KMS-11 (cell line): ENCODE measurements at regions not wholly inside any gene's neighbourhood (a gene's known extent, or its start where the extent isn't known, plus 50 kb on each side); places are given as distances from the start of the nearest gene placed in this dataset.

Experiments
- H2AFZ ChIP-seq: fragments of 200-600 bp; sonication (generic); 2 replicates; pipeline ENCODE4 v1.6.1; 2016; ENCODE audit warnings: antibody characterized with exemption, mixed run types, low read depth
- H3K27ac ChIP-seq: fragments of 200-600 bp; sonication (generic); 2 replicates; pipeline ENCODE4 v1.6.1; 2016; ENCODE audit warnings: mild to moderate bottlenecking, mixed run types
- H3K27me3 ChIP-seq: fragments of 200-600 bp; sonication (generic); 2 replicates; pipeline ENCODE4 v1.6.1; 2017; ENCODE audit warnings: mild to moderate bottlenecking, low read depth, mixed run types, moderate library complexity; ENCODE audit not compliant: insufficient read depth
- H3K36me3 ChIP-seq: fragments of 200-600 bp; sonication (generic); 2 replicates; pipeline ENCODE4 v1.6.1; 2017; ENCODE audit warnings: mild to moderate bottlenecking, mixed run types; ENCODE audit not compliant: insufficient read depth
- H3K4me1 ChIP-seq: fragments of 200-600 bp; sonication (generic); 2 replicates; pipeline ENCODE4 v1.6.1; 2016; ENCODE audit warnings: mild to moderate bottlenecking, low read depth, mixed run types; ENCODE audit not compliant: poor library complexity, severe bottlenecking
- H3K4me2 ChIP-seq: fragments of 200-600 bp; sonication (generic); 2 replicates; pipeline ENCODE4 v1.7.0; 2016; ENCODE audit warnings: mild to moderate bottlenecking, mixed run types
- H3K4me3 ChIP-seq: fragments of 200-600 bp; sonication (generic); IDR thresholded peaks from 2 replicates; pipeline ENCODE4 v1.6.1; 2017; ENCODE audit warnings: low read depth, low read length, mixed read lengths; ENCODE audit not compliant: insufficient read depth
- H3K79me2 ChIP-seq: fragments of 200-600 bp; sonication (generic); 2 replicates; pipeline ENCODE4 v1.6.1; 2016; ENCODE audit warnings: low read depth, mixed run types; ENCODE audit not compliant: insufficient read depth
- H3K9ac ChIP-seq: fragments of 200-600 bp; sonication (generic); 2 replicates; pipeline ENCODE4 v1.6.1; 2016; ENCODE audit warnings: mild to moderate bottlenecking, mixed run types
- H4K20me1 ChIP-seq: fragments of 200-600 bp; sonication (generic); 2 replicates; pipeline ENCODE4 v1.6.1; 2016; ENCODE audit warnings: mild to moderate bottlenecking, mixed run types; ENCODE audit not compliant: insufficient read depth
- CTCF ChIP-seq: fragments of 200-600 bp; sonication (generic); conservative IDR thresholded peaks from 2 replicates; pipeline ENCODE4 v1.6.1; 2017; ENCODE audit warnings: low read depth, mild to moderate bottlenecking, antibody characterized with exemption, low read length, moderate library complexity, mixed read lengths

- Histone ChIP-seq H3K79me2 (no peaks in the 10 kb centered on the region), H3K27me3 (no peaks in the 10 kb centered on the region), H3K36me3 (no peaks in the 10 kb centered on the region), H3K9ac (no peak overlapping the region), H4K20me1 (no peaks in the 10 kb centered on the region), H3K4me2 (no peak overlapping the region), H2AFZ (no peak overlapping the region), H3K4me3 (no peak overlapping the region), H3K4me1 (no peaks in the 10 kb centered on the region), H3K27ac (no peak overlapping the region)
- no peak for TF ChIP-seq CTCF
Observed at GRCh38 chr6:148218542-148219258, 123.9 kb upstream of the SASH1 start.

- Histone ChIP-seq H3K36me3 (no peaks in the 10 kb centered on the region), H3K9ac (no peak overlapping the region), H3K4me3 (no peak overlapping the region), H4K20me1 (no peaks in the 10 kb centered on the region), H3K27me3 (no peaks in the 10 kb centered on the region), H3K4me1 (no peaks in the 10 kb centered on the region), H3K27ac (no peak overlapping the region), H3K79me2 (no peaks in the 10 kb centered on the region), H2AFZ (no peak overlapping the region), H3K4me2 (no peak overlapping the region)
- no peak for TF ChIP-seq CTCF
Observed at GRCh38 chr6:148221196-148221979, 121.2 kb upstream of the SASH1 start.

GRCh38 chr6:148222376-148222775 is 120.3 kb upstream of the SASH1 start:
- no peaks in the 10 kb centered on the region for H3K27me3 ChIP-seq
- no peaks in the 10 kb centered on the region for H3K79me2 ChIP-seq
- TF ChIP-seq CTCF = no peak
- H3K4me3 ChIP-seq = no peak overlapping the region
- H3K36me3 ChIP-seq = no peaks in the 10 kb centered on the region
- no peak overlapping the region for H3K27ac ChIP-seq
- no peak overlapping the region for H2AFZ ChIP-seq
- no peaks in the 10 kb centered on the region for H3K4me1 ChIP-seq
- H3K4me2 ChIP-seq = no peak overlapping the region
- no peak overlapping the region for H3K9ac ChIP-seq
- no peaks in the 10 kb centered on the region for H4K20me1 ChIP-seq

GRCh38 chr6:148222846-148223245 is 119.8 kb upstream of the SASH1 start:
- H3K9ac ChIP-seq = no peak overlapping the region
- H2AFZ ChIP-seq = no peak overlapping the region
- no peaks in the 10 kb centered on the region for H3K79me2 ChIP-seq
- no peak overlapping the region for H3K4me2 ChIP-seq
- H3K27me3 ChIP-seq = no peaks in the 10 kb centered on the region
- H3K36me3 ChIP-seq = no peaks in the 10 kb centered on the region
- H3K4me3 ChIP-seq = no peak overlapping the region
- TF ChIP-seq CTCF = no peak
- H3K27ac ChIP-seq = no peak overlapping the region
- H3K4me1 ChIP-seq = no peaks in the 10 kb centered on the region
- H4K20me1 ChIP-seq = no peaks in the 10 kb centered on the region
